ENCODE measurements at regions not wholly inside any gene's neighbourhood (a gene's known extent, or its start where the extent isn't known, plus 50 kb on each side); places are given as distances from the start of the nearest gene placed in this dataset.

GRCh38 chr7:33824911-33825459, 80.4 kb upstream of the BMPER start:
- no peaks in the 10 kb centered on the region for H3K27me3 Mint-ChIP-seq (ENCODE audit: low read depth)
- H3K4me3 Mint-ChIP-seq (ENCODE audit: unreplicated experiment), result no peak overlapping the region
- peaks cover 2% of the 10 kb centered on the region for H3K9me3 Mint-ChIP-seq (ENCODE audit: low read depth)
- peaks cover 4% of the 10 kb centered on the region for H3K36me3 Mint-ChIP-seq (ENCODE audit: low read depth)
- H3K4me1 Mint-ChIP-seq (ENCODE audit: low read depth), result peaks cover 9% of the 10 kb centered on the region
- no peak for TF ChIP-seq CTCF (IDR thresholded peaks at IDR 0.05)
- no peak overlapping the region for H3K27ac Mint-ChIP-seq (ENCODE audit: unreplicated experiment)
- DNase-seq (ENCODE audit: low spot score), result no peak

GRCh38 chr7:33825644-33826043, 79.7 kb upstream of the BMPER start:
- Mint-ChIP-seq H3K9me3 (ENCODE audit: low read depth) (no peaks in the 10 kb centered on the region), H3K4me3 (ENCODE audit: unreplicated experiment) (no peak overlapping the region), H3K36me3 (ENCODE audit: low read depth) (peaks cover under 1% of the 10 kb centered on the region), H3K27ac (ENCODE audit: unreplicated experiment) (no peak overlapping the region), H3K27me3 (ENCODE audit: low read depth) (no peaks in the 10 kb centered on the region), H3K4me1 (ENCODE audit: low read depth) (peaks cover 9% of the 10 kb centered on the region)
- no peak for DNase-seq (ENCODE audit: low spot score)
- no peak for TF ChIP-seq CTCF (IDR thresholded peaks at IDR 0.05)

- DNase-seq (ENCODE audit: low spot score), result no peak
- Mint-ChIP-seq H3K27ac (ENCODE audit: unreplicated experiment) (no peak overlapping the region), H3K36me3 (ENCODE audit: low read depth) (no peaks in the 10 kb centered on the region), H3K9me3 (ENCODE audit: low read depth) (no peaks in the 10 kb centered on the region), H3K27me3 (ENCODE audit: low read depth) (no peaks in the 10 kb centered on the region), H3K4me3 (ENCODE audit: unreplicated experiment) (no peak overlapping the region), H3K4me1 (ENCODE audit: low read depth) (peaks cover 11% of the 10 kb centered on the region)
- TF ChIP-seq CTCF (IDR thresholded peaks at IDR 0.05), result no peak
Measured at GRCh38 chr7:33829536-33829935, 75.8 kb upstream of the BMPER start.

DNA sequence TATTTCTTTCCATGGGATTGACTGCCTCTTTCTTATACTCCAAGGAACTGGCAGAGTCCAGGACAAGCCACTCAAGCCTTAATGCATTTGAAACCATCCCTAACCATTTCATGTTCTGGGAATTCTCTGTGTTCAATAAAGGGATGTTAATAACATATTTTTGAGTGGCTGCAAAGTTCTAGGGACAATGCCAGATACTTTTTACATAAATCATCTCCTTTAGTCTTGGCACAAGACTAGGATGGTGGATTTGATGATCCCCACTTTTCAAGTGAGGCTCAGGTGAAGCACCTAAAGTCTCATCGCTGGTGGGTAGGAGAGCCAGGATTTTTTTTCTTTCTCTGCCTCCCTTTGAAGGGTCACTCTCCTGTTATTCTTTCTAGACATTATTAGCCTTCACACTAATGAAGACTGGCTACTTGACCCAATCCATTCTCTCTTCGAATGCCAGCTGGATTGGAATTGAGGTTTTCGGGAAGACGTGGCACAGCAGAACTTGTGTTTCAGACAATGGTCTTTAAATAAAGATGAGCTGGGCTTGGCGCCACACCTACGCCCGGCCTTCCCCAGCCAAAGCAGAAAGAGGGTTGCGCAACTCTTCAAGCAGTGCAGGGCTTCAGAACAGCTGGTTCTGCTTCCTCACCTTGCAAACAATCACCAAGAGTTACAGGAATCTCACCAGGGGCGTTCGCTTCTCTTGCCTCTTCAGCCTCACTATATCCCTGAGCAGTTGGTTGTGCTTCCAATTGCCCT, 73.8 kb upstream of the BMPER start:
- H3K4me3 Mint-ChIP-seq (ENCODE audit: unreplicated experiment), result no peak overlapping the region
- H3K27me3 Mint-ChIP-seq (ENCODE audit: low read depth), result no peaks in the 10 kb centered on the region
- H3K9me3 Mint-ChIP-seq (ENCODE audit: low read depth), result peaks cover 1% of the 10 kb centered on the region
- DNase-seq (ENCODE audit: low spot score), result no peak
- TF ChIP-seq CTCF (IDR thresholded peaks at IDR 0.05), result no peak
- H3K27ac Mint-ChIP-seq (ENCODE audit: unreplicated experiment), result no peak overlapping the region
- H3K4me1 Mint-ChIP-seq (ENCODE audit: low read depth), result peaks cover 4% of the 10 kb centered on the region
- no peaks in the 10 kb centered on the region for H3K36me3 Mint-ChIP-seq (ENCODE audit: low read depth)

DNA sequence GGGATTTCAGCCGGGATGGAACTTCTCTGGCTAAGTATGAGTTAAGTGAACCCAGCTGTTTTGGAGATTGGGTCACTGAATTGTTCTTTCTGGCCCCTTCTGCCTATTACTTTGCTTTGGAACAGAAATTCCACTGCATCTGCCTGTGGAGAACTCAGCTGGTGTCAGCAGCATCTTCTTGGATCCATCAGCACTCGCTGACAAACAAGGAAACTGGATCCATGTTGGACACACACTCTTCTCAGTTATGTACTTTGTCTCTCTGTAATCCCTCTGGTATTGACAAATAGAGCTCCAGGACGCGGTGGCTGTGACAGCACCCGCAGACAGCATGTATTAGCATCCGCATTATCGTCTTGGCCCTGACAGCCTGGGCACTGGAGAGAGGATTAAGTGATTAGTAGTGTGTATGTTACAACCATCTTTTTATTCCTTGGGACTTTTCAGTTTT, 73.0 kb upstream of the BMPER start:
- peaks cover 4% of the 10 kb centered on the region for H3K4me1 Mint-ChIP-seq (ENCODE audit: low read depth)
- DNase-seq (ENCODE audit: low spot score), result no peak
- no peak overlapping the region for H3K4me3 Mint-ChIP-seq (ENCODE audit: unreplicated experiment)
- no peaks in the 10 kb centered on the region for H3K36me3 Mint-ChIP-seq (ENCODE audit: low read depth)
- H3K27me3 Mint-ChIP-seq (ENCODE audit: low read depth), result no peaks in the 10 kb centered on the region
- H3K27ac Mint-ChIP-seq (ENCODE audit: unreplicated experiment), result no peak overlapping the region
- H3K9me3 Mint-ChIP-seq (ENCODE audit: low read depth), result peaks cover 7% of the 10 kb centered on the region
- TF ChIP-seq CTCF (IDR thresholded peaks at IDR 0.05), result no peak

Measured in chondrocyte (in vitro differentiated cells).